Esophagus squamous epithelium (tissue), 5 donors: ENCODE measurements at regions not wholly inside any gene's neighbourhood (a gene's known extent, or its start where the extent isn't known, plus 50 kb on each side); places are given as distances from the start of the nearest gene placed in this dataset.
A peak's percentile ranks its signal among the peaks of the same experiment; 100 is the strongest.

Experiments used
- DNase-seq: peaks from one replicate; lab custom pipeline; 2025; lab: John Stamatoyannopoulos, UW
- H3K27ac ChIP-seq, 4 donors: fragments of 200-600 bp; sonication (generic); one replicate each; pipeline ENCODE4 v1.5.1; 2016 to 2019; ENCODE audit warnings: mild to moderate bottlenecking in 1 of 4
- H3K27me3 ChIP-seq, 4 donors: fragments of 200-600 bp; sonication (generic); 1 replicate in 3 of 4; 2 replicates in 1 of 4; pipeline versions ENCODE4 v1.5.1 to v1.6.0; 2017 to 2021; ENCODE audit warnings: antibody characterized with exemption in 1 of 4
- H3K36me3 ChIP-seq, 3 donors: fragments of 200-600 bp; sonication (generic); one replicate each; pipeline ENCODE4 v1.5.1; 2016 to 2019
- H3K4me1 ChIP-seq, 3 donors: fragments of 200-600 bp; sonication (generic); one replicate each; pipeline ENCODE4 v1.5.1; 2017 to 2019
- H3K4me3 ChIP-seq, 4 donors: fragments of 200-600 bp; sonication (generic); 1 replicate in 3 of 4; 2 replicates in 1 of 4; pipeline ENCODE4 v1.5.1; 2016 to 2019; ENCODE audit warnings: mild to moderate bottlenecking in 2 of 4, moderate library complexity in 1 of 4
- H3K9me3 ChIP-seq, 3 donors: fragments of 200-600 bp; sonication (generic); one replicate each; pipeline ENCODE4 v1.5.1; 2016 to 2019
- POLR2A ChIP-seq, 4 donors: fragments of 450-650 bp; IDR thresholded peaks; one replicate each; pipeline ENCODE4 v1.6.1; 2017; ENCODE audit warnings: antibody characterized with exemption in 4 of 4, mild to moderate bottlenecking in 4 of 4, moderate library complexity in 3 of 4
- WGBS, 2 donors: methylation state at CpG; one replicate each; pipeline ENCODE4 v1.1.5; 2018; 5-methylcytosine and 5-hydroxymethylcytosine counted together
- intact Hi-C: fragments of 100-400 bp; cut with DNase I; formaldehyde crosslinking; loops from one replicate; pipeline ENCODE4 v1.15.0; 2022
- TF ChIP-seq, protein P1 (sequence below), 6 experiments: fragments of 450-650 bp in 4 of 6; fragments of 200-600 bp in 2 of 6; sonication (generic) in 2 of 6; IDR thresholded peaks; one replicate each; pipeline ENCODE4 v1.5.1; 2016 to 2019; ENCODE audit warnings: antibody characterized with exemption in 6 of 6, mild to moderate bottlenecking in 4 of 6, moderate library complexity in 4 of 6
- donor health status: DM: yes; HTN: yes; CAD: no.

GRCh38 chr1:181149326-181150125 is 61.0 kb downstream of the IER5 start:
- H3K36me3 ChIP-seq: no peaks in the 10 kb centered on the region
- TF ChIP-seq, protein P1, sequence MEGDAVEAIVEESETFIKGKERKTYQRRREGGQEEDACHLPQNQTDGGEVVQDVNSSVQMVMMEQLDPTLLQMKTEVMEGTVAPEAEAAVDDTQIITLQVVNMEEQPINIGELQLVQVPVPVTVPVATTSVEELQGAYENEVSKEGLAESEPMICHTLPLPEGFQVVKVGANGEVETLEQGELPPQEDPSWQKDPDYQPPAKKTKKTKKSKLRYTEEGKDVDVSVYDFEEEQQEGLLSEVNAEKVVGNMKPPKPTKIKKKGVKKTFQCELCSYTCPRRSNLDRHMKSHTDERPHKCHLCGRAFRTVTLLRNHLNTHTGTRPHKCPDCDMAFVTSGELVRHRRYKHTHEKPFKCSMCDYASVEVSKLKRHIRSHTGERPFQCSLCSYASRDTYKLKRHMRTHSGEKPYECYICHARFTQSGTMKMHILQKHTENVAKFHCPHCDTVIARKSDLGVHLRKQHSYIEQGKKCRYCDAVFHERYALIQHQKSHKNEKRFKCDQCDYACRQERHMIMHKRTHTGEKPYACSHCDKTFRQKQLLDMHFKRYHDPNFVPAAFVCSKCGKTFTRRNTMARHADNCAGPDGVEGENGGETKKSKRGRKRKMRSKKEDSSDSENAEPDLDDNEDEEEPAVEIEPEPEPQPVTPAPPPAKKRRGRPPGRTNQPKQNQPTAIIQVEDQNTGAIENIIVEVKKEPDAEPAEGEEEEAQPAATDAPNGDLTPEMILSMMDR (IDR thresholded peaks at IDR 0.05): no peak
- no peak for TF ChIP-seq POLR2A (IDR thresholded peaks at IDR 0.05)
- WGBS, 2 donors: 71 to 89% methylated on average over 9 of the region's 10 CpGs
- DNase-seq: no peak
- peak overlapping the region in 3 of 4 donors; percentile 2 to 21 (median 18) for H3K27ac ChIP-seq
- H3K9me3 ChIP-seq: no peaks in the 10 kb centered on the region
- H3K27me3 ChIP-seq: no peaks in the 10 kb centered on the region
- peaks cover 0 to 53% (median 29%) of the 10 kb centered on the region in 3 donors for H3K4me1 ChIP-seq
- intact Hi-C loops: loop anchor here (5.0 kb wide), 1 partner anchor 272 kb away; no protein-coding TSS in a partner anchor
- H3K4me3 ChIP-seq: no peak overlapping the region

DNA sequence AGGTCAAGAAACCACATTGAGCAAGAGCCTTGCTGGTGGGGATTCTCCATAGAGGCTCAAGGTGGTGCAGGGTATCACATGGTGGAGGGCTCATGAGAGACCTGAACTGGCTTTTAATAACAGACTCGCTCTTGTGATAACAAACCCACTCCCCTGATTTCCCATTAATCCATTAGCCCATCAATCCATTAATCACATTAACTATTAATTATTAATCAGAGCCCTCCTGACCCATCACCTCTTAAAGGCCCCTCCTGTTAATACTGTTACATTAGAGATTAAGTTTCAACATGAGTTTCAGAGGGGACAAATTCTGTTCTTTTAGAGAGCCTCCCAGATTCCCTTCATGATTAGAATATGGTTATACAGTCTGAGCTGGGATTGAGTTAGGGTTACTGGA is 61.8 kb downstream of the IER5 start:
- H3K27me3 ChIP-seq: no peaks in the 10 kb centered on the region
- peaks cover 0 to 53% (median 29%) of the 10 kb centered on the region in 3 donors for H3K4me1 ChIP-seq
- no peaks in the 10 kb centered on the region for H3K9me3 ChIP-seq
- H3K4me3 ChIP-seq: no peak overlapping the region
- intact Hi-C loops: no loop called here
- peak overlapping the region in 2 of 4 donors; percentile 2 to 18 for H3K27ac ChIP-seq
- TF ChIP-seq, protein P1 (IDR thresholded peaks at IDR 0.05): no peak
- TF ChIP-seq POLR2A (IDR thresholded peaks at IDR 0.05): no peak
- no peaks in the 10 kb centered on the region for H3K36me3 ChIP-seq
- WGBS, 2 donors: 93 to 95% methylated on average over 1 of the region's 1 CpG
- no peak for DNase-seq

GRCh38 chr1:181150842-181151241 is 62.3 kb downstream of the IER5 start:
- peak overlapping the region; percentile 16 to 84 (median 52) for H3K27ac ChIP-seq
- no peak overlapping the region for H3K4me3 ChIP-seq
- H3K36me3 ChIP-seq: no peaks in the 10 kb centered on the region
- H3K9me3 ChIP-seq: no peaks in the 10 kb centered on the region
- DNase-seq: no peak
- peaks cover 0 to 53% (median 29%) of the 10 kb centered on the region in 3 donors for H3K4me1 ChIP-seq
- intact Hi-C loops: no loop called here
- H3K27me3 ChIP-seq: no peaks in the 10 kb centered on the region
- TF ChIP-seq POLR2A (IDR thresholded peaks at IDR 0.05): no peak
- TF ChIP-seq, protein P1 (IDR thresholded peaks at IDR 0.05): no peak

GRCh38 chr1:181151378-181152326 is 63.2 kb downstream of the IER5 start:
- H3K4me1 ChIP-seq: peaks cover 0 to 53% (median 29%) of the 10 kb centered on the region in 3 donors
- H3K27me3 ChIP-seq: no peaks in the 10 kb centered on the region
- no peaks in the 10 kb centered on the region for H3K9me3 ChIP-seq
- WGBS, 2 donors: 73% methylated on average over 11 of the region's 11 CpGs
- no peak overlapping the region for H3K4me3 ChIP-seq
- TF ChIP-seq, protein P1 (IDR thresholded peaks at IDR 0.05): no peak
- TF ChIP-seq POLR2A (IDR thresholded peaks at IDR 0.05): no peak
- intact Hi-C loops: no loop called here
- peak overlapping the region; percentile 63 to 87 (median 83) for H3K27ac ChIP-seq
- DNase-seq: no peak
- H3K36me3 ChIP-seq: no peaks in the 10 kb centered on the region
